ENCODE measurements at regions not wholly inside any gene's neighbourhood (a gene's known extent, or its start where the extent isn't known, plus 50 kb on each side); places are given as distances from the start of the nearest gene placed in this dataset.
A peak's percentile ranks its signal among the peaks of the same experiment; 100 is the strongest.

GRCh38 chr15:92709110-92709790, 53.7 kb upstream of the FAM174B start:
- Histone ChIP-seq H3K9me3 (ENCODE audit: insufficient read depth, low read length) (no peaks in the 10 kb centered on the region), H3K4me3 (ENCODE audit: low read length) (no peak overlapping the region), H4K20me1 (ENCODE audit: insufficient read depth, low read length) (no peaks in the 10 kb centered on the region), H3K79me2 (ENCODE audit: low read length) (no peaks in the 10 kb centered on the region), H3K4me2 (ENCODE audit: low read length) (no peak overlapping the region), H3K4me1 (ENCODE audit: low read length) (no peaks in the 10 kb centered on the region), H2AFZ (ENCODE audit: low read depth, low read length) (no peak overlapping the region), H3K36me3 (replicated peaks; ENCODE audit: low read depth, low read length) (no peaks in the 10 kb centered on the region), H3K9ac (ENCODE audit: low read length) (no peak overlapping the region), H3K27me3 (ENCODE audit: low read depth, low read length) (peaks cover 17% of the 10 kb centered on the region), H3K27ac (ENCODE audit: low read length) (no peak overlapping the region)
- TF ChIP-seq EZH2phosphoT487 (IDR thresholded peaks at IDR 0.05; ENCODE audit: low read depth) = no peak
- TF ChIP-seq CTCF (IDR thresholded peaks at IDR 0.05; ENCODE audit: low read depth, low read length) = no peak

GRCh38 chr15:92711457-92711831, 55.9 kb upstream of the FAM174B start:
- H3K27ac ChIP-seq (ENCODE audit: low read length) = no peak overlapping the region
- H3K4me1 ChIP-seq (ENCODE audit: low read length) = no peaks in the 10 kb centered on the region
- no peak overlapping the region for H3K9ac ChIP-seq (ENCODE audit: low read length)
- no peak overlapping the region for H2AFZ ChIP-seq (ENCODE audit: low read depth, low read length)
- no peak overlapping the region for H3K4me2 ChIP-seq (ENCODE audit: low read length)
- H3K4me3 ChIP-seq (ENCODE audit: low read length) = no peak overlapping the region
- no peaks in the 10 kb centered on the region for H3K9me3 ChIP-seq (ENCODE audit: insufficient read depth, low read length)
- H3K36me3 ChIP-seq (replicated peaks; ENCODE audit: low read depth, low read length) = no peaks in the 10 kb centered on the region
- peaks cover 17% of the 10 kb centered on the region; the same call in 1 of the 2 replicates for H3K27me3 ChIP-seq (ENCODE audit: low read depth, low read length)
- H4K20me1 ChIP-seq (ENCODE audit: insufficient read depth, low read length) = no peaks in the 10 kb centered on the region
- TF ChIP-seq EZH2phosphoT487 (IDR thresholded peaks at IDR 0.05; ENCODE audit: low read depth) = no peak
- no peak for TF ChIP-seq CTCF (IDR thresholded peaks at IDR 0.05; ENCODE audit: low read depth, low read length)
- H3K79me2 ChIP-seq (ENCODE audit: low read length) = no peaks in the 10 kb centered on the region

GRCh38 chr15:92714077-92714476, 58.5 kb upstream of the FAM174B start:
- Histone ChIP-seq H3K79me2 (ENCODE audit: low read length) (no peaks in the 10 kb centered on the region), H3K9ac (ENCODE audit: low read length) (no peak overlapping the region), H4K20me1 (ENCODE audit: insufficient read depth, low read length) (no peaks in the 10 kb centered on the region), H3K4me1 (ENCODE audit: low read length) (no peaks in the 10 kb centered on the region), H3K27ac (ENCODE audit: low read length) (no peak overlapping the region), H3K4me2 (ENCODE audit: low read length) (no peak overlapping the region), H3K27me3 (ENCODE audit: low read depth, low read length) (peaks cover 34% of the 10 kb centered on the region), H3K9me3 (ENCODE audit: insufficient read depth, low read length) (no peaks in the 10 kb centered on the region), H3K36me3 (replicated peaks; ENCODE audit: low read depth, low read length) (no peaks in the 10 kb centered on the region), H2AFZ (ENCODE audit: low read depth, low read length) (no peak overlapping the region), H3K4me3 (ENCODE audit: low read length) (no peak overlapping the region)
- TF ChIP-seq EZH2phosphoT487 (IDR thresholded peaks at IDR 0.05; ENCODE audit: low read depth) (no peak), CTCF (IDR thresholded peaks at IDR 0.05; ENCODE audit: low read depth, low read length) (no peak)

GRCh38 chr15:92714477-92715401, 59.2 kb upstream of the FAM174B start:
- Histone ChIP-seq H3K79me2 (ENCODE audit: low read length) (no peaks in the 10 kb centered on the region), H2AFZ (ENCODE audit: low read depth, low read length) (no peak overlapping the region), H3K4me1 (ENCODE audit: low read length) (no peaks in the 10 kb centered on the region), H3K4me2 (ENCODE audit: low read length) (peak overlapping the region; percentile 8; the same call in 1 of the 2 replicates), H3K9ac (ENCODE audit: low read length) (no peak overlapping the region), H3K4me3 (ENCODE audit: low read length) (no peak overlapping the region), H3K36me3 (replicated peaks; ENCODE audit: low read depth, low read length) (no peaks in the 10 kb centered on the region), H3K27ac (ENCODE audit: low read length) (no peak overlapping the region), H3K27me3 (ENCODE audit: low read depth, low read length) (peaks cover 37% of the 10 kb centered on the region), H4K20me1 (ENCODE audit: insufficient read depth, low read length) (no peaks in the 10 kb centered on the region), H3K9me3 (ENCODE audit: insufficient read depth, low read length) (no peaks in the 10 kb centered on the region)
- TF ChIP-seq CTCF (IDR thresholded peaks at IDR 0.05; ENCODE audit: low read depth, low read length) (peak; percentile 90), EZH2phosphoT487 (IDR thresholded peaks at IDR 0.05; ENCODE audit: low read depth) (no peak)

Measured in OCI-LY3 (cell line).